Thoracic aorta (tissue), 2 donors: ENCODE measurements at regions not wholly inside any gene's neighbourhood (a gene's known extent, or its start where the extent isn't known, plus 50 kb on each side); places are given as distances from the start of the nearest gene placed in this dataset.

Experiments
- ATAC-seq: fragments of 150-250 bp; one replicate; pipeline ENCODE4 v1.8.0; 2017; ENCODE audit warnings: low read depth; ENCODE audit not compliant: insufficient number of reproducible peaks, low FRiP score
- DNase-seq: peaks from one replicate; pipeline ENCODE4 v3.0.0-alpha.2; 2020; ENCODE audit warnings: low spot score
- H3K27ac ChIP-seq, 2 donors: fragments of 200-600 bp; sonication (generic); 1 replicate in 1 of 2; 2 replicates in 1 of 2; pipeline ENCODE4 v1.5.1; 2016; ENCODE audit warnings: mild to moderate bottlenecking in 2 of 2, moderate library complexity in 2 of 2
- H3K27me3 ChIP-seq: fragments of 200-600 bp; sonication (generic); replicated peaks from 2 replicates; pipeline ENCODE4 v1.6.0; 2016; ENCODE audit warnings: mild to moderate bottlenecking; ENCODE audit not compliant: insufficient read depth
- H3K36me3 ChIP-seq: fragments of 200-600 bp; sonication (generic); one replicate; pipeline ENCODE4 v1.5.1; 2016
- H3K4me1 ChIP-seq, 2 donors: fragments of 200-600 bp; sonication (generic); 1 replicate in 1 of 2; 2 replicates in 1 of 2; pipeline versions ENCODE4 v1.5.1 to v1.6.0; 2016; ENCODE audit warnings: low read depth in 2 of 2, mild to moderate bottlenecking in 1 of 2; ENCODE audit not compliant: control insufficient read depth in 1 of 2
- H3K4me3 ChIP-seq: fragments of 200-600 bp; sonication (generic); 2 replicates; pipeline ENCODE4 v1.5.1; 2016; ENCODE audit warnings: mild to moderate bottlenecking
- H3K9me3 ChIP-seq: fragments of 200-600 bp; sonication (generic); 2 replicates; pipeline ENCODE4 v1.5.1; 2016
- CTCF ChIP-seq: fragments of 200-600 bp; sonication (generic); IDR thresholded peaks from one replicate; pipeline ENCODE4 v1.5.1; 2019; ENCODE audit warnings: antibody characterized with exemption

- no peak overlapping the region for H3K27ac ChIP-seq
- ATAC-seq (no peak), DNase-seq (no peak)
- H3K36me3 ChIP-seq = no peaks in the 10 kb centered on the region
- H3K27me3 ChIP-seq = no peaks in the 10 kb centered on the region
- H3K4me1 ChIP-seq = no peaks in the 10 kb centered on the region
- no peak for TF ChIP-seq CTCF
- H3K9me3 ChIP-seq = no peaks in the 10 kb centered on the region
- H3K4me3 ChIP-seq = no peak overlapping the region
Observed at GRCh38 chr1:226799634-226800281, 60.7 kb upstream of the ITPKB start.

GRCh38 chr1:226798427-226799411 lies 59.6 kb upstream of the ITPKB start:
- Histone ChIP-seq H3K4me1 (no peaks in the 10 kb centered on the region), H3K36me3 (no peaks in the 10 kb centered on the region), H3K4me3 (no peak overlapping the region), H3K27me3 (no peaks in the 10 kb centered on the region), H3K9me3 (no peaks in the 10 kb centered on the region), H3K27ac (no peak overlapping the region)
- DNase-seq = no peak
- ATAC-seq = no peak
- TF ChIP-seq CTCF = no peak

GRCh38 chr1:226797151-226797550 lies 58.1 kb upstream of the ITPKB start:
- Histone ChIP-seq H3K9me3 (no peaks in the 10 kb centered on the region), H3K27ac (no peak overlapping the region), H3K4me1 (no peaks in the 10 kb centered on the region), H3K36me3 (no peaks in the 10 kb centered on the region), H3K4me3 (no peak overlapping the region), H3K27me3 (no peaks in the 10 kb centered on the region)
- TF ChIP-seq CTCF = no peak
- ATAC-seq = no peak
- no peak for DNase-seq

- no peaks in the 10 kb centered on the region for H3K36me3 ChIP-seq
- ATAC-seq (no peak), DNase-seq (no peak)
- H3K4me3 ChIP-seq = no peak overlapping the region
- no peaks in the 10 kb centered on the region for H3K9me3 ChIP-seq
- no peaks in the 10 kb centered on the region for H3K4me1 ChIP-seq
- no peaks in the 10 kb centered on the region for H3K27me3 ChIP-seq
- TF ChIP-seq CTCF = no peak
- H3K27ac ChIP-seq = no peak overlapping the region
Observed at GRCh38 chr1:226793620-226794276, 54.7 kb upstream of the ITPKB start.

GRCh38 chr1:226792368-226792767 lies 53.3 kb upstream of the ITPKB start:
- Histone ChIP-seq H3K9me3 (no peaks in the 10 kb centered on the region), H3K4me3 (no peak overlapping the region), H3K27ac (no peak overlapping the region), H3K4me1 (no peaks in the 10 kb centered on the region), H3K36me3 (no peaks in the 10 kb centered on the region), H3K27me3 (no peaks in the 10 kb centered on the region)
- no peak for TF ChIP-seq CTCF
- no peak for DNase-seq
- ATAC-seq = no peak
